ENCODE measurements at regions not wholly inside any gene's neighbourhood (a gene's known extent, or its start where the extent isn't known, plus 50 kb on each side); places are given as distances from the start of the nearest gene placed in this dataset.

- ChIA-PET POLR2A (no interaction called here), CTCF (no interaction called here)
- no peaks in the 10 kb centered on the region for H4K20me1 ChIP-seq (ENCODE audit: insufficient read depth)
- DNase-seq: no peak
- no peak overlapping the region for H2AFZ ChIP-seq (ENCODE audit: low read depth)
- H3K27ac ChIP-seq (ENCODE audit: low read depth in 2 of 2, low read length in 1 of 2): no peak overlapping the region
- no peaks in the 10 kb centered on the region for H3K79me2 ChIP-seq (ENCODE audit: insufficient read depth)
- no peaks in the 10 kb centered on the region for H3K4me1 ChIP-seq (ENCODE audit: control insufficient read depth in 1 of 2, insufficient read depth in 2 of 2, low read depth in 1 of 2, low read length in 1 of 2)
- no peaks in the 10 kb centered on the region for H3K36me3 ChIP-seq (replicated peaks in 1 of 2; ENCODE audit: control insufficient read depth in 1 of 2, insufficient read depth in 2 of 2, low read length in 1 of 2)
- H3K9me3 ChIP-seq: no peaks in the 10 kb centered on the region
- 31% methylated on average over 2 of the region's 2 CpGs for WGBS (ENCODE audit: low lambda C conversion rate)
- no peak overlapping the region for H3K9ac ChIP-seq
- no peak overlapping the region for H3K4me2 ChIP-seq
- H3F3A ChIP-seq (replicated peaks; ENCODE audit: insufficient read depth): no peaks in the 10 kb centered on the region
- TF ChIP-seq CHD2 (IDR thresholded peaks at IDR 0.05; ENCODE audit: low read length, partially characterized antibody): no peak
- TF ChIP-seq TCF12 (IDR thresholded peaks at IDR 0.05): no peak
- TF ChIP-seq EP300 (IDR thresholded peaks at IDR 0.05; ENCODE audit: borderline replicate concordance in 1 of 2, low read depth in 1 of 2, low read length in 1 of 2): no peak
- no peak for TF ChIP-seq RFX5 (IDR thresholded peaks at IDR 0.05; ENCODE audit: low read length)
- no peak for TF ChIP-seq RAD21 (IDR thresholded peaks at IDR 0.05; ENCODE audit: low read length)
- no peak for TF ChIP-seq YY1 (IDR thresholded peaks at IDR 0.05; ENCODE audit: low read depth)
- TF ChIP-seq USF2 (IDR thresholded peaks at IDR 0.05; ENCODE audit: borderline replicate concordance, low read depth, low read length): no peak
- TF ChIP-seq GATA2 (CRISPR knock-in tag; IDR thresholded peaks at IDR 0.05): no peak
- no peak for TF ChIP-seq RXRA (IDR thresholded peaks at IDR 0.05; ENCODE audit: borderline replicate concordance, low read depth)
- no peak for TF ChIP-seq NRF1 (IDR thresholded peaks at IDR 0.05; ENCODE audit: low read depth, low read length)
- no peak for TF ChIP-seq MXI1 (IDR thresholded peaks at IDR 0.05; ENCODE audit: low read depth, low read length)
- no peaks in the 10 kb centered on the region for H3K9me2 ChIP-seq
- H3K4me3 ChIP-seq (ENCODE audit: low read depth in 2 of 2, low read length in 1 of 2): no peak overlapping the region
- H3K27me3 ChIP-seq (ENCODE audit: insufficient read depth): no peaks in the 10 kb centered on the region
Measured at GRCh38 chr4:18945464-18945863, 923.9 kb upstream of the LCORL start.

GRCh38 chr4:18942874-18943273 is 921.3 kb upstream of the LCORL start:
- POLR2A ChIA-PET: no interaction called here
- Histone ChIP-seq H3K4me2 (no peak overlapping the region), H4K20me1 (ENCODE audit: insufficient read depth) (no peaks in the 10 kb centered on the region), H3K9ac (no peak overlapping the region), H3K4me1 (ENCODE audit: control insufficient read depth in 1 of 2, insufficient read depth in 2 of 2, low read depth in 1 of 2, low read length in 1 of 2) (no peaks in the 10 kb centered on the region), H3K9me3 (no peaks in the 10 kb centered on the region), H3K27ac (ENCODE audit: low read depth in 2 of 2, low read length in 1 of 2) (no peak overlapping the region), H3F3A (replicated peaks; ENCODE audit: insufficient read depth) (no peaks in the 10 kb centered on the region), H3K4me3 (ENCODE audit: low read depth in 2 of 2, low read length in 1 of 2) (no peak overlapping the region), H3K9me2 (no peaks in the 10 kb centered on the region), H3K36me3 (replicated peaks in 1 of 2; ENCODE audit: control insufficient read depth in 1 of 2, insufficient read depth in 2 of 2, low read length in 1 of 2) (no peaks in the 10 kb centered on the region), H3K27me3 (ENCODE audit: insufficient read depth) (no peaks in the 10 kb centered on the region), H3K79me2 (ENCODE audit: insufficient read depth) (no peaks in the 10 kb centered on the region), H2AFZ (ENCODE audit: low read depth) (no peak overlapping the region)
- CTCF ChIA-PET: interaction anchor here (1.4 kb wide), 1 partner anchor 9 kb away, joined by 4 read pairs; no protein-coding TSS in a partner anchor
- no peak for DNase-seq
- TF ChIP-seq FOXJ3 (CRISPR knock-in tag; IDR thresholded peaks at IDR 0.05) (no peak), NFIC (IDR thresholded peaks at IDR 0.05; ENCODE audit: borderline replicate concordance) (no peak), TEAD4 (IDR thresholded peaks at IDR 0.05; ENCODE audit: borderline replicate concordance, insufficient read depth) (no peak), NRF1 (IDR thresholded peaks at IDR 0.05; ENCODE audit: low read depth, low read length) (no peak), GABPA (IDR thresholded peaks at IDR 0.05; ENCODE audit: low read depth) (no peak), MEF2A (IDR thresholded peaks at IDR 0.05; ENCODE audit: borderline replicate concordance, low read depth) (no peak), PBX3 (IDR thresholded peaks at IDR 0.05) (no peak)

Data from SK-N-SH (cell line).